Ascending aorta (tissue), 2 donors: ENCODE measurements at regions not wholly inside any gene's neighbourhood (a gene's known extent, or its start where the extent isn't known, plus 50 kb on each side); places are given as distances from the start of the nearest gene placed in this dataset.

Experiments used
- DNase-seq, 2 donors: peaks; one replicate each; pipeline ENCODE4 v3.0.0-alpha.2; 2019; ENCODE audit warnings: low spot score in 2 of 2
- H3K27ac ChIP-seq, 2 donors: fragments of 200-600 bp; sonication (generic); one replicate each; pipeline ENCODE4 v1.5.1; 2016 to 2017; ENCODE audit warnings: mild to moderate bottlenecking in 1 of 2
- H3K27me3 ChIP-seq: fragments of 200-600 bp; sonication (generic); one replicate; pipeline ENCODE4 v1.5.1; 2017
- H3K36me3 ChIP-seq, 2 donors: fragments of 200-600 bp; sonication (generic); one replicate each; pipeline ENCODE4 v1.5.1; 2016
- H3K4me1 ChIP-seq, 2 donors: fragments of 200-600 bp; sonication (generic); one replicate each; pipeline ENCODE4 v1.5.1; 2016 to 2017; ENCODE audit warnings: mild to moderate bottlenecking in 1 of 2
- H3K4me3 ChIP-seq, 2 donors: fragments of 200-600 bp; sonication (generic); one replicate each; pipeline ENCODE4 v1.5.1; 2016 to 2017; ENCODE audit warnings: mild to moderate bottlenecking in 1 of 2
- H3K9me3 ChIP-seq, 2 donors: fragments of 200-600 bp; sonication (generic); one replicate each; pipeline ENCODE4 v1.5.1; 2016
- CTCF ChIP-seq, 3 experiments: fragments of 200-600 bp in 2 of 3; fragments of 450-650 bp in 1 of 3; sonication (generic) in 2 of 3; IDR thresholded peaks; one replicate each; pipeline ENCODE4 v1.5.1; 2016 to 2019; ENCODE audit warnings: antibody characterized with exemption in 3 of 3, mild to moderate bottlenecking in 1 of 3, moderate library complexity in 1 of 3
- intact Hi-C: fragments of 100-400 bp; cut with DNase I; formaldehyde crosslinking; loops from one replicate; pipeline ENCODE4 v1.15.1; 2023

GRCh38 chr2:121038891-121039616 lies 245.9 kb downstream of the TFCP2L1 start:
- H3K27ac ChIP-seq, result no peak overlapping the region
- TF ChIP-seq CTCF (IDR thresholded peaks at IDR 0.05), result no peak

GRCh38 chr2:121039679-121040078 lies 245.3 kb downstream of the TFCP2L1 start:
- Histone ChIP-seq H3K4me3 (no peak overlapping the region), H3K36me3 (no peaks in the 10 kb centered on the region), H3K9me3 (no peaks in the 10 kb centered on the region), H3K27ac (no peak overlapping the region), H3K27me3 (no peaks in the 10 kb centered on the region), H3K4me1 (peaks cover 3 to 4% of the 10 kb centered on the region in 2 donors)
- intact Hi-C loops, result no loop called here
- no peak for TF ChIP-seq CTCF (IDR thresholded peaks at IDR 0.05)
- no peak for DNase-seq

More at GRCh38 chr2:121038891-121039616, 245.9 kb downstream of the TFCP2L1 start:
- no peaks in the 10 kb centered on the region for H3K27me3 ChIP-seq
- H3K36me3 ChIP-seq, result no peaks in the 10 kb centered on the region
- H3K4me1 ChIP-seq, result peaks cover 3 to 4% of the 10 kb centered on the region in 2 donors
- intact Hi-C loops, result no loop called here
- H3K4me3 ChIP-seq, result no peak overlapping the region
- no peak for DNase-seq
- H3K9me3 ChIP-seq, result no peaks in the 10 kb centered on the region

- no peak overlapping the region for H3K27ac ChIP-seq
- no peaks in the 10 kb centered on the region for H3K27me3 ChIP-seq
- no peaks in the 10 kb centered on the region for H3K9me3 ChIP-seq
- H3K4me3 ChIP-seq, result no peak overlapping the region
- TF ChIP-seq CTCF (IDR thresholded peaks at IDR 0.05), result no peak
- intact Hi-C loops, result no loop called here
- H3K36me3 ChIP-seq, result no peaks in the 10 kb centered on the region
- peaks cover 3 to 4% of the 10 kb centered on the region in 2 donors for H3K4me1 ChIP-seq
- DNase-seq, result no peak
Measured at GRCh38 chr2:121041516-121041915, 243.5 kb downstream of the TFCP2L1 start.

GRCh38 chr2:121043061-121043826 lies 241.8 kb downstream of the TFCP2L1 start:
- Histone ChIP-seq H3K36me3 (no peaks in the 10 kb centered on the region), H3K27ac (no peak overlapping the region), H3K9me3 (no peaks in the 10 kb centered on the region), H3K4me1 (peaks cover 3 to 4% of the 10 kb centered on the region in 2 donors), H3K27me3 (no peaks in the 10 kb centered on the region), H3K4me3 (no peak overlapping the region)
- no peak for TF ChIP-seq CTCF (IDR thresholded peaks at IDR 0.05)
- intact Hi-C loops, result no loop called here
- DNase-seq, result peak in 1 of 2 donors; percentile 5

- no peak for TF ChIP-seq CTCF (IDR thresholded peaks at IDR 0.05)
- H3K9me3 ChIP-seq, result no peaks in the 10 kb centered on the region
- no peaks in the 10 kb centered on the region for H3K4me1 ChIP-seq
- no peak overlapping the region for H3K4me3 ChIP-seq
- intact Hi-C loops, result no loop called here
- peak in 1 of 2 donors; percentile 31 for DNase-seq
- no peaks in the 10 kb centered on the region for H3K27me3 ChIP-seq
- H3K36me3 ChIP-seq, result no peaks in the 10 kb centered on the region
- no peak overlapping the region for H3K27ac ChIP-seq
Measured at GRCh38 chr2:121043827-121044222, 241.2 kb downstream of the TFCP2L1 start.
